GM12878 (cell line): ENCODE measurements at regions not wholly inside any gene's neighbourhood (a gene's known extent, or its start where the extent isn't known, plus 50 kb on each side); places are given as distances from the start of the nearest gene placed in this dataset.

Experiments used
- ATAC-seq: fragments of 200-7000 bp; cut with Tn5 transposase; 3 replicates; pipeline ENCODE4 v1.9.1; 2020; ENCODE audit warnings: mild to moderate bottlenecking, moderate library complexity
- BruUV-seq: library from RNA; stranded (reverse); fragments of 400-500 nt; replicated peaks from 2 replicates; lab custom pipeline; 2021; lab: Mats Ljungman, UMichigan
- CTCF ChIA-PET: fragments of 300-600 bp; sonication (Branson Sonifier 250); formaldehyde crosslinking; extraction: SDS; loops from one replicate; lab custom pipeline; 2021; ENCODE audit warnings: inconsistent platforms; lab: Yijun Ruan, JAX
- POLR2A ChIA-PET: fragments of 350-600 bp; formaldehyde crosslinking; extraction: SDS; loops from one replicate; lab custom pipeline; 2021; ENCODE audit warnings: inconsistent platforms; lab: Charles Lee
- RAD21 ChIA-PET: fragments of 300-600 bp; sonication (Branson Sonifier 250); formaldehyde crosslinking; loops from one replicate; lab custom pipeline; 2023; ENCODE audit warnings: antibody characterized with exemption; ENCODE audit not compliant: unreplicated experiment; lab: Charles Lee
- SMC1A ChIA-PET: fragments of 300-600 bp; sonication (Branson Sonifier 250); formaldehyde crosslinking; loops from one replicate; lab custom pipeline; 2023; ENCODE audit not compliant: unreplicated experiment, uncharacterized antibody; lab: Charles Lee
- DNase-seq: peaks from one replicate; pipeline ENCODE4 v3.0.0-alpha.2; 2011; ENCODE audit warnings: low read depth, low spot score
- FAIRE-seq: peaks from 3 replicates; lab custom pipeline; 2011; peaks lifted over from hg19 to GRCh38; lab: Jason Lieb, UNC
- H2AFZ ChIP-seq: 2 replicates; pipeline ENCODE4 v1.6.0; 2011; ENCODE audit warnings: low read depth, low read length, control low read depth; ENCODE audit not compliant: control insufficient read depth
- H3K27ac ChIP-seq: 2 replicates; pipeline ENCODE4 v1.5.1; 2011; ENCODE audit warnings: control low read depth; ENCODE audit not compliant: control insufficient read depth, insufficient read depth
- H3K27me3 ChIP-seq, 2 experiments: replicated peaks in 1 of 2; 2 replicates each; pipeline versions ENCODE4 v1.6.0 to v1.6.1; 2011; ENCODE audit warnings: low read length in 1 of 2; ENCODE audit not compliant: control insufficient read depth in 2 of 2, insufficient read depth in 2 of 2
- H3K36me3 ChIP-seq, 2 experiments: 2 replicates each; pipeline ENCODE4 v1.5.1; 2011; ENCODE audit warnings: low read length in 1 of 2; ENCODE audit not compliant: control insufficient read depth in 2 of 2, insufficient read depth in 2 of 2
- H3K4me1 ChIP-seq: 2 replicates; pipeline ENCODE4 v1.6.1; 2011; ENCODE audit warnings: mild to moderate bottlenecking, low read length, moderate library complexity, mixed read lengths; ENCODE audit not compliant: control insufficient read depth, insufficient read depth
- H3K4me2 ChIP-seq: 2 replicates; pipeline ENCODE4 v1.6.0; 2011; ENCODE audit warnings: control low read depth; ENCODE audit not compliant: control insufficient read depth, insufficient read depth
- H3K4me3 ChIP-seq: fragments of 200-600 bp; sonication (generic); 2 replicates; pipeline ENCODE4 v1.5.1; 2016
- H3K79me2 ChIP-seq: 2 replicates; pipeline ENCODE4 v1.6.0; 2011; ENCODE audit warnings: low read length; ENCODE audit not compliant: control insufficient read depth, insufficient read depth
- H3K9ac ChIP-seq: 2 replicates; pipeline ENCODE4 v1.8.0; 2011; ENCODE audit warnings: low read length, control low read depth, mixed read lengths; ENCODE audit not compliant: control insufficient read depth, insufficient read depth
- H3K9me3 ChIP-seq: replicated peaks from 3 replicates; pipeline ENCODE4 v1.5.1; 2011; ENCODE audit warnings: mild to moderate bottlenecking, low read length; ENCODE audit not compliant: control insufficient read depth, insufficient read depth
- H4K20me1 ChIP-seq: 2 replicates; pipeline ENCODE4 v1.6.0; 2011; ENCODE audit not compliant: control insufficient read depth, insufficient read depth
- BCL11A ChIP-seq: IDR thresholded peaks from 2 replicates; pipeline ENCODE4 v1.6.1; 2011; ENCODE audit warnings: low read depth, low read length
- BRCA1 ChIP-seq: IDR thresholded peaks from 2 replicates; pipeline ENCODE4 v1.6.1; 2011; ENCODE audit warnings: low read depth, low read length, improper control_type of control experiment
- CREM ChIP-seq: IDR thresholded peaks from 2 replicates; pipeline ENCODE4 v1.6.1; 2014; ENCODE audit warnings: antibody characterized with exemption, low read depth
- KDM1A ChIP-seq: fragments of 200-600 bp; sonication (generic); IDR thresholded peaks from 2 replicates; pipeline ENCODE4 v1.6.1; 2016; ENCODE audit warnings: borderline replicate concordance
- MYC ChIP-seq: IDR thresholded peaks from 2 replicates; pipeline ENCODE4 v1.6.1; 2011; ENCODE audit warnings: mild to moderate bottlenecking, low read length, moderate library complexity, inconsistent platforms; ENCODE audit not compliant: insufficient read depth, insufficient replicate concordance, insufficient read length, severe bottlenecking
- RELA ChIP-seq: fragments of 450-650 bp; IDR thresholded peaks from 2 replicates; pipeline ENCODE4 v1.8.0; 2014; ENCODE audit warnings: borderline replicate concordance; ENCODE audit not compliant: partially characterized antibody
- SUPT20H ChIP-seq: IDR thresholded peaks from 2 replicates; pipeline ENCODE4 v1.6.1; 2011; ENCODE audit warnings: low read depth, mild to moderate bottlenecking, low read length, moderate library complexity, borderline replicate concordance; ENCODE audit not compliant: control insufficient read depth
- WGBS: methylation state at CpG from one replicate; pipeline ENCODE4 v1.1.6; 2016; ENCODE audit warnings: low lambda C conversion rate; ENCODE audit not compliant: insufficient replicate concordance, insufficient coverage; ENCODE audit errors: missing lambda C conversion rate; 5-methylcytosine and 5-hydroxymethylcytosine counted together
- in situ Hi-C: fragments of 300-500 bp; cut with MboI; formaldehyde crosslinking; loops from 9 replicates; pipeline ENCODE4 v1.14.3; 2018; ENCODE audit warnings: mixed read lengths
- intact Hi-C: fragments of 100-400 bp; cut with micrococcal nuclease; formaldehyde crosslinking; loops from one replicate; pipeline ENCODE4 v1.14.2; 2022; ENCODE audit not compliant: unreplicated experiment

DNA sequence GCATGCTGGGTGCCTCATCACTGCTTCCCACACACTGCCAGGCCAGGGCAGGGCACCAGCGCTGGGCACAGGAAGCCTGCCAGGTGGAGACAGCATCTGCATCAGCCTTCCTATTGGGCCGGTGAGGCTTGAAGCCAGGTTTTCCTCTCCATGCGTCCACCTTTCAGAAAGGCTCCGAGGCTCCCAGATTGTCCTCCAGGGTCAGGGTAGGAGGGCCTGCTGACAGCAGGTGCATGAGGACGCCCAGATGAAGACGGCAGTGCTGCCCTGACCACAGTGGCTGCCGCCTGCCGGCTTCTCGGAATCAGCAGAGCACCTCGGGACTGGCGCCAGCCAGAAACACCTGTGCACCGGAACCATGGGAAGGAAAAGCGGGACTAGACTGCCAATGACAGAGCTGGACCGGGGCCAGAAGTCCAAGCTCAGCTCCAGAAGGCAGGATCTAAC is 170.5 kb upstream of the CST7 start:
- H3K27me3 ChIP-seq = peaks cover 0 to 2% of the 10 kb centered on the region in 2 experiments; a peak in 2 of 4 replicates
- RAD21 ChIA-PET = no interaction called here
- no peaks in the 10 kb centered on the region; the same call in 2 of the 3 replicates for H3K9me3 ChIP-seq
- no peak overlapping the region for H3K9ac ChIP-seq
- ATAC-seq = no peak
- FAIRE-seq = no peak
- no peaks in the 10 kb centered on the region for H3K36me3 ChIP-seq
- H3K4me3 ChIP-seq = no peak overlapping the region
- no peaks in the 10 kb centered on the region for H3K79me2 ChIP-seq
- no peaks in the 10 kb centered on the region; the same call in 1 of the 2 replicates for H3K4me1 ChIP-seq
- H3K27ac ChIP-seq = no peak overlapping the region
- WGBS = 44% methylated on average over 14 of the region's 14 CpGs
- SMC1A ChIA-PET = no interaction called here
- DNase-seq = no peak
- intact Hi-C loops (no loop called here), in situ Hi-C loops (no loop called here)
- H2AFZ ChIP-seq = no peak overlapping the region
- CTCF ChIA-PET = interaction anchor here (0.6 to 1.5 kb wide), 2 partner anchors 151 to 677 kb away, joined by 3 to 4 read pairs; no protein-coding TSS in a partner anchor
- no peaks in the 10 kb centered on the region for H4K20me1 ChIP-seq
- POLR2A ChIA-PET = no interaction called here
- no peak overlapping the region for H3K4me2 ChIP-seq
- BruUV-seq = no TSS peak
- TF ChIP-seq CREM = no peak
- TF ChIP-seq RELA = no peak
- TF ChIP-seq SUPT20H = no peak

DNA sequence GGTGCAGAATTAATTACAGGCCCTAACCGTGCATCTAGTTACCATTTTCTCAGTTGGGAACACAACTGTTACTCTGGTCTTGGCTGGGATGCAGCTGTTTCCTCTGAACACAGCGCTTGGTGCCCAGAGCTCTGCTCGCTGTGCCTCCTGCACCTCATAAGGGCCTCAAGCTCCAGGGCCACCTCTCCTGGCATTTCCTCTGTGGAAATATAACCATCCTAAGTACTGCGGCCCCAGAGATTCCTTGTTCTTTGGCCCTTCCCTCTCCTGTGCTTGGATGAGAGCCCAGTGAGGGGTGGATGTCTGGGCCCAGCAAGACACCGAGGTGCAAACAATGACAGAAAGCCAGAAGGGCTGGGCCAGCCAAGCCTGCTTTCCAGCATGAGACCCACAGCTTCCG is 169.9 kb upstream of the CST7 start:
- H3K27ac ChIP-seq = no peak overlapping the region
- WGBS = 25% methylated on average over 6 of the region's 6 CpGs
- H3K4me3 ChIP-seq = no peak overlapping the region
- H3K36me3 ChIP-seq = no peaks in the 10 kb centered on the region
- no peak overlapping the region for H3K9ac ChIP-seq
- H3K4me1 ChIP-seq = no peaks in the 10 kb centered on the region; the same call in 1 of the 2 replicates
- no peak overlapping the region for H2AFZ ChIP-seq
- ATAC-seq = no peak
- TF ChIP-seq BCL11A (no peak), MYC (no peak), KDM1A (no peak), BRCA1 (no peak)
- TF ChIP-seq, all 136 proteins: peak for 0
- H3K79me2 ChIP-seq = no peaks in the 10 kb centered on the region
- POLR2A ChIA-PET = no interaction called here
- H4K20me1 ChIP-seq = no peaks in the 10 kb centered on the region
- H3K27me3 ChIP-seq = peaks cover 0 to 2% of the 10 kb centered on the region in 2 experiments; a peak in 2 of 4 replicates
- H3K4me2 ChIP-seq = no peak overlapping the region
- DNase-seq (no peak), FAIRE-seq (no peak)
- H3K9me3 ChIP-seq = no peaks in the 10 kb centered on the region; the same call in 2 of the 3 replicates
- no TSS peak for BruUV-seq
- SMC1A ChIA-PET = no interaction called here
- CTCF ChIA-PET = interaction anchor here (1.5 kb wide), 1 partner anchor 677 kb away, joined by 4 read pairs; no protein-coding TSS in a partner anchor
- RAD21 ChIA-PET = no interaction called here
- in situ Hi-C loops (no loop called here), intact Hi-C loops (no loop called here)
